HepG2 (cell line): ENCODE measurements at regions not wholly inside any gene's neighbourhood (a gene's known extent, or its start where the extent isn't known, plus 50 kb on each side); places are given as distances from the start of the nearest gene placed in this dataset.
A peak's percentile ranks its signal among the peaks of the same experiment; 100 is the strongest.

ENCODE experiments used
- ATAC-seq: fragments of 200-7000 bp; cut with Tn5 transposase; 3 replicates; pipeline ENCODE4 v1.9.1; 2020; ENCODE audit warnings: mild to moderate bottlenecking, moderate library complexity
- BruUV-seq: library from RNA; stranded (reverse); fragments of 400-500 nt; replicated peaks from 2 replicates; lab custom pipeline; 2021; lab: Mats Ljungman, UMichigan
- CTCF ChIA-PET: fragments of 300-600 bp; formaldehyde crosslinking; extraction: SDS; loops from one replicate; lab custom pipeline; 2021; ENCODE audit warnings: low total read pairs, inconsistent platforms, low intra/inter-chr PET ratio; lab: Yijun Ruan, JAX
- POLR2A ChIA-PET: fragments of 350-600 bp; sonication (Branson Sonifier 250); formaldehyde crosslinking; loops from one replicate; lab custom pipeline; 2020; ENCODE audit warnings: antibody characterized with exemption, inconsistent platforms; lab: Yijun Ruan, JAX
- DNase-seq: peaks from one replicate; pipeline ENCODE4 v3.0.0-alpha.2; 2015; ENCODE audit warnings: low spot score
- FAIRE-seq: peaks from 3 replicates; lab custom pipeline; 2011; peaks lifted over from hg19 to GRCh38; lab: Jason Lieb, UNC
- H2AFZ ChIP-seq: one replicate; pipeline ENCODE4 v1.6.1; 2011; ENCODE audit warnings: low read length, inconsistent platforms
- H3K27ac ChIP-seq: fragments of 300-600 bp; 3 replicates; pipeline ENCODE4 v1.8.0; 2011; ENCODE audit warnings: mixed run types, mild to moderate bottlenecking, mixed read lengths, low read length, inconsistent platforms; ENCODE audit not compliant: insufficient read depth; ENCODE audit errors: extremely low read length
- H3K27me3 ChIP-seq, 2 experiments: fragments of 200-600 bp in 1 of 2; 2 replicates in 1 of 2; 3 replicates in 1 of 2; pipeline versions ENCODE4 v1.6.0 to v1.8.0; 2011; ENCODE audit warnings: low read length in 2 of 2, mild to moderate bottlenecking in 2 of 2, moderate library complexity in 2 of 2, inconsistent platforms in 1 of 2; ENCODE audit not compliant: insufficient read depth in 2 of 2, control insufficient read depth in 1 of 2
- H3K36me3 ChIP-seq, 2 experiments: fragments of 200-600 bp in 1 of 2; replicated peaks in 1 of 2; 2 replicates in 1 of 2; 3 replicates in 1 of 2; pipeline versions ENCODE4 v1.5.1 to v1.8.0; 2011; ENCODE audit warnings: low read length in 2 of 2, inconsistent platforms in 1 of 2; ENCODE audit not compliant: insufficient read depth in 2 of 2, control insufficient read depth in 1 of 2
- H3K4me1 ChIP-seq: 2 replicates; pipeline ENCODE4 v1.5.1; 2012; ENCODE audit warnings: low read length, inconsistent platforms; ENCODE audit not compliant: insufficient read depth
- H3K4me2 ChIP-seq: 2 replicates; pipeline ENCODE4 v1.6.0; 2011; ENCODE audit warnings: low read depth, low read length, inconsistent platforms
- H3K4me3 ChIP-seq, 3 experiments: fragments of 200-600 bp in 1 of 3; sonication (generic), shearing (Covaris generic) in 1 of 3; replicated peaks in 1 of 3; 2 replicates each; pipeline ENCODE4 v1.5.1; 2011 to 2016; ENCODE audit warnings: low read length in 3 of 3, inconsistent platforms in 2 of 3, low read depth in 2 of 3, mild to moderate bottlenecking in 2 of 3, control low read depth in 1 of 3, mixed read lengths in 1 of 3; ENCODE audit not compliant: insufficient read depth in 1 of 3
- H3K79me2 ChIP-seq: one replicate; pipeline ENCODE4 v1.6.1; 2011; ENCODE audit warnings: low read length, inconsistent platforms; ENCODE audit not compliant: insufficient read depth
- H3K9ac ChIP-seq: 2 replicates; pipeline ENCODE4 v1.6.0; 2011; ENCODE audit warnings: mild to moderate bottlenecking, low read depth, low read length, inconsistent platforms; ENCODE audit not compliant: insufficient read depth
- H3K9me3 ChIP-seq: 2 replicates; pipeline ENCODE4 v1.5.1; 2012; ENCODE audit warnings: mild to moderate bottlenecking, low read length
- H4K20me1 ChIP-seq: 2 replicates; pipeline ENCODE4 v1.6.0; 2011; ENCODE audit warnings: inconsistent platforms, mild to moderate bottlenecking, low read length, moderate library complexity; ENCODE audit not compliant: insufficient read depth
- ELF4 ChIP-seq: sonication (generic); formaldehyde crosslinking; IDR thresholded peaks from 2 replicates; pipeline ENCODE4 v1.5.0; 2020; ENCODE audit warnings: missing genetic modification reagents, mild to moderate bottlenecking, moderate library complexity, borderline replicate concordance
- FLYWCH1 ChIP-seq: sonication (generic); formaldehyde crosslinking; IDR thresholded peaks from 2 replicates; pipeline ENCODE4 v1.8.1; 2023; ENCODE audit warnings: mild to moderate bottlenecking, missing genetic modification reagents
- HMG20A ChIP-seq: IDR thresholded peaks from 2 replicates; pipeline ENCODE4 v1.6.1; 2016; ENCODE audit warnings: borderline replicate concordance
- HNRNPH1 ChIP-seq: fragments of 200-400 bp; formaldehyde crosslinking; optimal IDR thresholded peaks from 2 replicates; pipeline ENCODE3; 2017; ENCODE audit warnings: mild to moderate bottlenecking, low read depth, low read length
- KDM6A ChIP-seq: IDR thresholded peaks from 2 replicates; pipeline ENCODE4 v1.6.1; 2016; ENCODE audit warnings: low read depth
- MAFK ChIP-seq, 2 experiments: IDR thresholded peaks in 1 of 2; conservative IDR thresholded peaks in 1 of 2; 2 replicates each; pipeline ENCODE4 v1.6.1; 2011; ENCODE audit warnings: improper control_type of control experiment in 2 of 2, low read length in 2 of 2
- MZF1 ChIP-seq: sonication (generic); formaldehyde crosslinking; IDR thresholded peaks from 2 replicates; pipeline ENCODE4 v1.8.1; 2023; ENCODE audit warnings: mild to moderate bottlenecking, missing genetic modification reagents, borderline replicate concordance
- NR2F1 ChIP-seq, 2 experiments: fragments of 450-650 bp in 1 of 2; formaldehyde crosslinking in 1 of 2; IDR thresholded peaks; 2 replicates each; pipeline versions ENCODE4 v1.5.0 to v1.6.1; 2016 to 2020; ENCODE audit warnings: mild to moderate bottlenecking in 1 of 2, missing compliant biosample characterization in 1 of 2, missing genetic modification reagents in 1 of 2, moderate library complexity in 1 of 2
- NRL ChIP-seq: sonication (generic); formaldehyde crosslinking; IDR thresholded peaks from 2 replicates; pipeline ENCODE4 v1.5.0; 2020; ENCODE audit warnings: missing genetic modification reagents, mild to moderate bottlenecking, moderate library complexity, borderline replicate concordance
- SALL1 ChIP-seq: sonication (generic); formaldehyde crosslinking; IDR thresholded peaks from 2 replicates; pipeline ENCODE4 v1.8.0; 2022; ENCODE audit warnings: mild to moderate bottlenecking, missing genetic modification reagents
- ZFP62 ChIP-seq: sonication (generic); formaldehyde crosslinking; IDR thresholded peaks from 2 replicates; pipeline ENCODE4 v1.4.0; 2020; ENCODE audit warnings: missing genetic modification reagents
- ZNF251 ChIP-seq: sonication (generic); formaldehyde crosslinking; IDR thresholded peaks from 2 replicates; pipeline ENCODE4 v1.9.0; 2021; ENCODE audit warnings: mild to moderate bottlenecking, missing genetic modification reagents
- ZNF3 ChIP-seq: IDR thresholded peaks from 2 replicates; pipeline ENCODE4 v1.7.0; 2017; ENCODE audit warnings: inconsistent platforms
- WGBS: methylation state at CpG from one replicate; pipeline ENCODE4 v1.1.6; 2017; ENCODE audit warnings: low lambda C conversion rate; 5-methylcytosine and 5-hydroxymethylcytosine counted together
- in situ Hi-C: cut with HindIII; loops from 2 replicates; pipeline ENCODE4 v1.10.0; 2017; ENCODE audit warnings: low pct_unique_long_range_greater_than_20kb; ENCODE audit not compliant: extremely low pct_ligation_motif_present
- intact Hi-C: fragments of 100-400 bp; cut with micrococcal nuclease; formaldehyde crosslinking; loops from one replicate; pipeline ENCODE4 v1.10.0; 2022; ENCODE audit not compliant: unreplicated experiment
- TF ChIP-seq, protein P1 (sequence below): IDR thresholded peaks from 2 replicates; pipeline ENCODE4 v1.6.1; 2018; ENCODE audit warnings: missing genetic modification reagents
- TF ChIP-seq, protein P2 (sequence below): sonication (generic); formaldehyde crosslinking; IDR thresholded peaks from 2 replicates; pipeline ENCODE4 v1.4.0; 2020; ENCODE audit warnings: mild to moderate bottlenecking, missing genetic modification reagents

DNA sequence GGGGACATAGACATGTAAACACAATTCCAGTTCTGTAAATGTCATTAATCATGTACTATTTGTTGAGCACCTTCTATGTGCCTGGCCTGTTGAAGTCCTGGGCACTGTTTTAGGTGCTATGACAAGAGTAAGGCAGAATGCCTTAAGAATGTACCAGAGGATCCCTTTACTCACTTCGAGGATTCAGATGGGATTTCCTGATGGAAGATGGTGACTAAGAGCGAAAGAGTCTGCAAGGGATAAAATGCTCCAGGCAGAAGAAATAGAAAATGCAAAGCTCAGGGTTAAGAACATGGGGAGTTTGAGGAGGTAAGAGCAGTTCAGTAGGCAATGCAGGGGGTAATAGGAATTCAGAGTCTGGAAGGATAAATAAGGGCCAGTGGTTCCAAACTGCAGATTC, 671.3 kb upstream of the TBX3 start:
- no peak for TF ChIP-seq HNRNPH1
- no peak for TF ChIP-seq MAFK (conservative IDR thresholded peaks at IDR 0.05 in 1 of 2, IDR thresholded peaks at IDR 0.05 in 1 of 2; ENCODE audit: low read length in 2 of 2)
- no peak overlapping the region for H2AFZ ChIP-seq
- no peak overlapping the region for H3K4me3 ChIP-seq
- ChIA-PET POLR2A (no interaction called here), CTCF (no interaction called here)
- no peak for FAIRE-seq
- no peaks in the 10 kb centered on the region for H3K36me3 ChIP-seq
- no peaks in the 10 kb centered on the region for H3K79me2 ChIP-seq
- no peak overlapping the region for H3K27ac ChIP-seq
- no peak for ATAC-seq
- H3K9ac ChIP-seq: no peak overlapping the region
- no peaks in the 10 kb centered on the region for H3K9me3 ChIP-seq
- no peaks in the 10 kb centered on the region for H4K20me1 ChIP-seq
- no TSS peak for BruUV-seq
- H3K4me2 ChIP-seq: no peak overlapping the region
- 77% methylated on average over 2 of the region's 2 CpGs for whole genome bisulfite sequencing
- in situ Hi-C loops (no loop called here), intact Hi-C loops (no loop called here)
- no peak for DNase-seq
- H3K4me1 ChIP-seq: peaks cover 16% of the 10 kb centered on the region
- peaks cover 0 to 3% of the 10 kb centered on the region in 2 experiments; a peak in 2 of 5 replicates for H3K27me3 ChIP-seq

DNA sequence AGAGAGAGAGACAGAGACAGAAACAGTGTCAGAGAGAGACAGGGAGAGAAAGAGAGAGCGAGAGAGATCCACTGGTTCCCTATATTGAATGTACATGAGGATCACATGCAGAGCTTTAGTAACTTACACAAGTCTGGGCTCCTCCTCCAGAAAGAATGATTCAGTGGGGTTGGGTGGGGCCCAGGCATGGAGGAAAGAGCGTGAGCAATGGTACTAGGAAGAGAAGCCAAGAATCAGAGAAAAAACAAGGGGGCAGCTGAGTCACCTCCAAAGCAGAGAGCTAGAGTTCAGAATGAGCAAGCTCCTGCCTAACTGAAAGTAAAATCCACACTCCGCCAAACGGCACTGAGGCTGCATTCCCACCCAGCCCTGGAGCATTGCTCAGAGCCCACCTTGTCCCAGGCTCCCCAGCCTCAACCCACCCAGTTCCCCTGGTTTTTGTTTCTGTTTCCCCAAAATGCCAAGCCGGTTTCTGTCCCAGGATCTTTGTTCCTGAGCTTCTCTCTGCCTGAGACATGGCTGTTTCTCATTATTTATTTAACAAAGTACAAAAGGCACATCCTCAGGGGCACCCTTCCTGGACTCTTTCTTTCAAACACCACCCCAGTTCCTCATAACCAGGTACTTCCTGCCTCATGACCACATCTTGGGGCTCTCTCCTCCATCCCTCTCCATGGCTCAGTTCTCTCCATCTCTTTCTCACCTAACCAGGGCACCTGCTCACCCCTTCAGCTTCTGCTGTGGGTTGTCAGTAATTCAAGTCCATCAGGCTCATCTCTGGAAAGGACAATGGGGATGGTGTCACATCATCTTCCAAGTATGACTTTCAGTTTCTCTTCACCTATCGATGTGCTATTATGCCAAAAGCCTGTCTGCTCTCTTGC, 670.3 kb upstream of the TBX3 start:
- H3K9me3 ChIP-seq: no peaks in the 10 kb centered on the region
- H3K4me1 ChIP-seq: peaks cover 16% of the 10 kb centered on the region
- H3K79me2 ChIP-seq: no peaks in the 10 kb centered on the region
- BruUV-seq: no TSS peak
- ChIA-PET CTCF (no interaction called here), POLR2A (interaction anchor here (0.8 kb wide), 1 partner anchor 41 kb away, joined by 3 read pairs; no protein-coding TSS in a partner anchor)
- no peaks in the 10 kb centered on the region for H4K20me1 ChIP-seq
- WGBS: 15% methylated on average over 4 of the region's 6 CpGs
- peaks cover 0 to 3% of the 10 kb centered on the region in 2 experiments; a peak in 1 of 5 replicates for H3K27me3 ChIP-seq
- no peaks in the 10 kb centered on the region for H3K36me3 ChIP-seq
- peak; percentile 18 for DNase-seq
- intact Hi-C loops (no loop called here), in situ Hi-C loops (no loop called here)
- H3K4me3 ChIP-seq: peak overlapping the region; percentile 60 to 72 (median 67)
- no peak for FAIRE-seq
- H3K9ac ChIP-seq: peak overlapping the region; percentile 63
- H3K27ac ChIP-seq: no peak overlapping the region
- H2AFZ ChIP-seq: peak overlapping the region; percentile 66
- ATAC-seq: peak; percentile 82
- peak overlapping the region; percentile 97 for H3K4me2 ChIP-seq
- TF ChIP-seq FLYWCH1 (CRISPR knock-in tag) (no peak), NRL (CRISPR knock-in tag) (no peak), ZNF251 (CRISPR knock-in tag) (no peak), NR2F1 (CRISPR knock-in tag; IDR thresholded peaks at IDR 0.05) (no peak), ZFP62 (no peak), KDM6A (CRISPR knock-in tag) (no peak), SALL1 (CRISPR knock-in tag) (0 out of 2 replicates have a peak, but pooled peaks have one; percentile 4), ZNF3 (CRISPR knock-in tag) (no peak), ELF4 (no peak), MZF1 (CRISPR knock-in tag) (no peak), HMG20A (CRISPR knock-in tag) (0 out of 2 replicates have a peak, but pooled peaks have one; percentile 10)
- TF ChIP-seq, protein P1, sequence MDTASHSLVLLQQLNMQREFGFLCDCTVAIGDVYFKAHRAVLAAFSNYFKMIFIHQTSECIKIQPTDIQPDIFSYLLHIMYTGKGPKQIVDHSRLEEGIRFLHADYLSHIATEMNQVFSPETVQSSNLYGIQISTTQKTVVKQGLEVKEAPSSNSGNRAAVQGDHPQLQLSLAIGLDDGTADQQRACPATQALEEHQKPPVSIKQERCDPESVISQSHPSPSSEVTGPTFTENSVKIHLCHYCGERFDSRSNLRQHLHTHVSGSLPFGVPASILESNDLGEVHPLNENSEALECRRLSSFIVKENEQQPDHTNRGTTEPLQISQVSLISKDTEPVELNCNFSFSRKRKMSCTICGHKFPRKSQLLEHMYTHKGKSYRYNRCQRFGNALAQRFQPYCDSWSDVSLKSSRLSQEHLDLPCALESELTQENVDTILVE (CRISPR knock-in tag): no peak
- TF ChIP-seq, protein P2, sequence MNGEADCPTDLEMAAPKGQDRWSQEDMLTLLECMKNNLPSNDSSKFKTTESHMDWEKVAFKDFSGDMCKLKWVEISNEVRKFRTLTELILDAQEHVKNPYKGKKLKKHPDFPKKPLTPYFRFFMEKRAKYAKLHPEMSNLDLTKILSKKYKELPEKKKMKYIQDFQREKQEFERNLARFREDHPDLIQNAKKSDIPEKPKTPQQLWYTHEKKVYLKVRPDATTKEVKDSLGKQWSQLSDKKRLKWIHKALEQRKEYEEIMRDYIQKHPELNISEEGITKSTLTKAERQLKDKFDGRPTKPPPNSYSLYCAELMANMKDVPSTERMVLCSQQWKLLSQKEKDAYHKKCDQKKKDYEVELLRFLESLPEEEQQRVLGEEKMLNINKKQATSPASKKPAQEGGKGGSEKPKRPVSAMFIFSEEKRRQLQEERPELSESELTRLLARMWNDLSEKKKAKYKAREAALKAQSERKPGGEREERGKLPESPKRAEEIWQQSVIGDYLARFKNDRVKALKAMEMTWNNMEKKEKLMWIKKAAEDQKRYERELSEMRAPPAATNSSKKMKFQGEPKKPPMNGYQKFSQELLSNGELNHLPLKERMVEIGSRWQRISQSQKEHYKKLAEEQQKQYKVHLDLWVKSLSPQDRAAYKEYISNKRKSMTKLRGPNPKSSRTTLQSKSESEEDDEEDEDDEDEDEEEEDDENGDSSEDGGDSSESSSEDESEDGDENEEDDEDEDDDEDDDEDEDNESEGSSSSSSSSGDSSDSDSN: peak; percentile 65
